DND-41 (cell line): ENCODE measurements at regions not wholly inside any gene's neighbourhood (a gene's known extent, or its start where the extent isn't known, plus 50 kb on each side); places are given as distances from the start of the nearest gene placed in this dataset.

ENCODE experiments used
- CTCF ChIP-seq: IDR thresholded peaks from 2 replicates; pipeline ENCODE4 v1.5.1; 2012; ENCODE audit warnings: borderline replicate concordance, low read length, moderate library complexity, mild to moderate bottlenecking; ENCODE audit not compliant: poor library complexity, severe bottlenecking; ENCODE audit errors: extremely low read depth
- EZH2 ChIP-seq: IDR thresholded peaks from 3 replicates; pipeline ENCODE4 v1.6.1; 2012; ENCODE audit warnings: borderline replicate concordance, low read depth, mild to moderate bottlenecking, moderate library complexity, low read length, inconsistent platforms; ENCODE audit not compliant: severe bottlenecking

DNA sequence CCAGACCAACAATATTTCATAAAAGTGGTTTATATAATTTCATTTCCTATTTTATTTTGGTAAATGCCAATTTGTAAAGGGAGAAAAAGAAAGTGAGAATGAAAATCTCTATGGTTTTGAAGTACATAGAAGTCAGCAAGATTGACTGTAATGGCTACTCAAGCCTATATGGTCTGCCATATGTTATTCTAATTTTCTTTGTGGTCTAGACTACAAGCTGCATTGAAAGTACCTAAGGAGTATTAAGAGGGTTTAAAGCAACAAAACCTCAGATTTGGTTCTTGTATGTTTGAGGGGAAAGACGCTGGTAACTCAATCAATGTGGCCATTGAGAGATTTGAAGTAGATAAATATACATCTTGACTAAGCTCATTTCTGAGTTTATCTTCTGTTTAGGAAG is 193.5 kb upstream of the EYA4 start:
- no peak for TF ChIP-seq EZH2
- TF ChIP-seq CTCF: no peak
